HEK293 (cell line): ENCODE measurements at regions not wholly inside any gene's neighbourhood (a gene's known extent, or its start where the extent isn't known, plus 50 kb on each side); places are given as distances from the start of the nearest gene placed in this dataset.

ENCODE experiments used
- CTCF ChIA-PET: fragments of 350-600 bp; formaldehyde crosslinking; extraction: SDS; loops from one replicate; lab custom pipeline; 2021; ENCODE audit warnings: antibody characterized with exemption; lab: Yijun Ruan, JAX
- POLR2A ChIA-PET: fragments of 300-600 bp; formaldehyde crosslinking; extraction: SDS; loops from one replicate; lab custom pipeline; 2020; ENCODE audit warnings: antibody characterized with exemption, inconsistent platforms; lab: Yijun Ruan, JAX
- H3K27ac ChIP-seq: fragments of 200-500 bp; sonication (Bioruptor generic); 2 replicates; pipeline ENCODE4 v1.5.1; 2014; ENCODE audit warnings: low read depth, low read length, control low read depth, inconsistent platforms; ENCODE audit errors: extremely low read depth
- H3K36me3 ChIP-seq, 2 experiments: fragments of 200-500 bp in 1 of 2; sonication (Bioruptor generic) in 1 of 2; 1 replicate in 1 of 2; 2 replicates in 1 of 2; pipeline ENCODE4 v1.5.1; 2014 to 2017; ENCODE audit warnings: inconsistent platforms in 2 of 2, low read length in 2 of 2; ENCODE audit not compliant: control insufficient read depth in 2 of 2, insufficient read depth in 1 of 2
- H3K4me1 ChIP-seq: fragments of 200-500 bp; sonication (Bioruptor generic); 2 replicates; pipeline ENCODE4 v1.5.1; 2014; ENCODE audit warnings: mild to moderate bottlenecking, low read length, inconsistent platforms; ENCODE audit not compliant: control insufficient read depth, insufficient read depth
- H3K4me3 ChIP-seq: 2 replicates; pipeline ENCODE4 v1.5.1; 2011; ENCODE audit warnings: low read depth, mild to moderate bottlenecking, control low read depth, low read length, moderate library complexity
- H3K9me3 ChIP-seq: fragments of 200-500 bp; sonication (Bioruptor generic); 2 replicates; pipeline ENCODE4 v1.5.1; 2014; ENCODE audit warnings: low read depth, low read length, inconsistent platforms; ENCODE audit not compliant: control insufficient read depth, insufficient read depth
- KLF8 ChIP-seq: fragments of 450-650 bp; formaldehyde crosslinking; IDR thresholded peaks from 2 replicates; pipeline ENCODE4 v1.5.1; 2016; ENCODE audit warnings: missing biosample characterization, missing genetic modification characterization
- SCRT1 ChIP-seq: fragments of 450-650 bp; formaldehyde crosslinking; IDR thresholded peaks from 2 replicates; pipeline ENCODE4 v1.5.1; 2016; ENCODE audit warnings: missing biosample characterization, missing genetic modification characterization, borderline replicate concordance
- ZBTB1 ChIP-seq: fragments of 450-650 bp; formaldehyde crosslinking; IDR thresholded peaks from 2 replicates; pipeline ENCODE4 v1.5.1; 2016; ENCODE audit warnings: missing biosample characterization, missing genetic modification characterization
- ZBTB21 ChIP-seq: fragments of 450-650 bp; formaldehyde crosslinking; IDR thresholded peaks from 2 replicates; pipeline ENCODE4 v1.5.1; 2017; ENCODE audit warnings: missing biosample characterization, missing genetic modification characterization
- ZEB2 ChIP-seq: fragments of 450-650 bp; formaldehyde crosslinking; IDR thresholded peaks from 2 replicates; pipeline ENCODE4 v1.5.1; 2016; ENCODE audit warnings: missing biosample characterization, missing genetic modification characterization
- ZFHX2 ChIP-seq: fragments of 450-650 bp; formaldehyde crosslinking; conservative IDR thresholded peaks from 2 replicates; pipeline ENCODE4 v1.5.1; 2016; ENCODE audit warnings: missing biosample characterization, missing genetic modification characterization
- ZNF133 ChIP-seq: fragments of 450-650 bp; formaldehyde crosslinking; IDR thresholded peaks from 2 replicates; pipeline ENCODE4 v1.5.1; 2016; ENCODE audit warnings: missing biosample characterization, missing genetic modification characterization
- ZNF19 ChIP-seq: fragments of 450-650 bp; formaldehyde crosslinking; IDR thresholded peaks from 2 replicates; pipeline ENCODE4; 2016; ENCODE audit warnings: missing biosample characterization, missing genetic modification characterization, low read depth
- ZNF221 ChIP-seq: fragments of 450-650 bp; formaldehyde crosslinking; IDR thresholded peaks from 2 replicates; pipeline ENCODE4 v1.5.1; 2017; ENCODE audit warnings: missing biosample characterization, missing genetic modification characterization, borderline replicate concordance
- ZNF223 ChIP-seq: fragments of 450-650 bp; formaldehyde crosslinking; IDR thresholded peaks from 2 replicates; pipeline ENCODE4 v1.5.1; 2016; ENCODE audit warnings: missing biosample characterization, missing genetic modification characterization
- ZNF311 ChIP-seq: fragments of 450-650 bp; formaldehyde crosslinking; IDR thresholded peaks from 2 replicates; pipeline ENCODE4 v1.5.1; 2017; ENCODE audit warnings: missing biosample characterization, missing genetic modification characterization, borderline replicate concordance
- ZNF324 ChIP-seq: fragments of 450-650 bp; formaldehyde crosslinking; IDR thresholded peaks from 2 replicates; pipeline ENCODE4 v1.5.1; 2016; ENCODE audit warnings: missing biosample characterization, missing genetic modification characterization
- ZNF362 ChIP-seq: fragments of 450-650 bp; formaldehyde crosslinking; IDR thresholded peaks from 2 replicates; pipeline ENCODE4 v1.5.1; 2016; ENCODE audit warnings: missing biosample characterization, missing genetic modification characterization
- ZNF37A ChIP-seq: fragments of 450-650 bp; IDR thresholded peaks from 2 replicates; pipeline ENCODE4 v1.5.1; 2018; ENCODE audit warnings: missing biosample characterization, missing genetic modification characterization
- ZNF521 ChIP-seq: fragments of 450-650 bp; formaldehyde crosslinking; IDR thresholded peaks from 2 replicates; pipeline ENCODE4 v1.5.1; 2017; ENCODE audit warnings: missing biosample characterization, mild to moderate bottlenecking, missing genetic modification characterization
- ZNF530 ChIP-seq: fragments of 450-650 bp; formaldehyde crosslinking; IDR thresholded peaks from 2 replicates; pipeline ENCODE4 v1.5.1; 2016; ENCODE audit warnings: low read depth, missing biosample characterization, missing genetic modification characterization
- ZNF561 ChIP-seq: fragments of 450-650 bp; IDR thresholded peaks from 2 replicates; pipeline ENCODE4 v1.5.1; 2018; ENCODE audit warnings: missing biosample characterization, missing genetic modification characterization, borderline replicate concordance
- ZNF596 ChIP-seq: fragments of 450-650 bp; IDR thresholded peaks from 2 replicates; pipeline ENCODE4 v1.5.0; 2018; ENCODE audit warnings: missing biosample characterization, mild to moderate bottlenecking, missing genetic modification characterization, moderate library complexity
- ZNF610 ChIP-seq: fragments of 450-650 bp; formaldehyde crosslinking; IDR thresholded peaks from 2 replicates; pipeline ENCODE4 v1.5.1; 2016; ENCODE audit warnings: missing biosample characterization, missing genetic modification characterization, borderline replicate concordance
- ZNF623 ChIP-seq: fragments of 450-650 bp; formaldehyde crosslinking; IDR thresholded peaks from 2 replicates; pipeline ENCODE4 v1.5.1; 2016; ENCODE audit warnings: missing biosample characterization, missing genetic modification characterization
- ZNF677 ChIP-seq: fragments of 450-650 bp; IDR thresholded peaks from 2 replicates; pipeline ENCODE4 v1.5.0; 2018; ENCODE audit warnings: missing biosample characterization, mild to moderate bottlenecking, missing genetic modification characterization, moderate library complexity
- ZNF76 ChIP-seq: fragments of 450-650 bp; formaldehyde crosslinking; IDR thresholded peaks from 2 replicates; pipeline ENCODE4; 2016; ENCODE audit warnings: low read depth, missing biosample characterization, missing genetic modification characterization, borderline replicate concordance
- ZSCAN16 ChIP-seq: fragments of 450-650 bp; formaldehyde crosslinking; IDR thresholded peaks from 2 replicates; pipeline ENCODE4 v1.5.1; 2016; ENCODE audit warnings: missing biosample characterization, missing genetic modification characterization
- TF ChIP-seq, protein P1 (sequence below): fragments of 450-650 bp; formaldehyde crosslinking; IDR thresholded peaks from 2 replicates; pipeline ENCODE4 v1.5.1; 2017; ENCODE audit warnings: missing biosample characterization, missing genetic modification characterization
- TF ChIP-seq, protein P2 (sequence below): fragments of 450-650 bp; formaldehyde crosslinking; IDR thresholded peaks from 2 replicates; pipeline ENCODE4 v1.5.1; 2016; ENCODE audit warnings: missing biosample characterization, missing genetic modification characterization, borderline replicate concordance

DNA sequence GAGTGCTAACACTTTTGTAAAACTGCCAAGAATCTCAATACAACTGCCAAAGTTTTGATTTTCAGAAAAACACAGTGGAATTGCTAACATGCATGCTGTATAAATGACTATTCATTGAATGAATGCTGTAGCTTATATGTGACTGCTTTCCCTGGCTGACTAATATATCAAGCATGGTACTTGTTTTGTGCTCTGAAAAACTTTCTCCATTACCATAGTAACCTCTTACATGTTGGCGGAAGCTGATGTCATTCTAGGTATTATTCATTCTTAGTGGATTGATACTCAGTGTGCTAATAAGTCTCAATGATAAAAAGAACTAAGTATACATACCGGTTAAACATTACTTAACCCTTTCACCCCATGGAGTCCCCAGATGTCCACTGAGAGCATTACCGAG is 166.1 kb upstream of the MYO16 start (continued):
- no peak for TF ChIP-seq ZNF311 (tag by site-specific recombination)

- Histone ChIP-seq H3K9me3 (no peaks in the 10 kb centered on the region), H3K4me3 (no peak overlapping the region), H3K27ac (no peak overlapping the region), H3K4me1 (no peaks in the 10 kb centered on the region), H3K36me3 (no peaks in the 10 kb centered on the region)
- ChIA-PET POLR2A (no interaction called here), CTCF (no interaction called here)
- TF ChIP-seq KLF8 (tag by site-specific recombination): no peak
- no peak for TF ChIP-seq ZNF561 (tag by site-specific recombination)
- TF ChIP-seq ZBTB21: no peak
These were observed 158.5 kb upstream of the MYO16 start for GRCh38 chr13:108470921-108471320.

DNA sequence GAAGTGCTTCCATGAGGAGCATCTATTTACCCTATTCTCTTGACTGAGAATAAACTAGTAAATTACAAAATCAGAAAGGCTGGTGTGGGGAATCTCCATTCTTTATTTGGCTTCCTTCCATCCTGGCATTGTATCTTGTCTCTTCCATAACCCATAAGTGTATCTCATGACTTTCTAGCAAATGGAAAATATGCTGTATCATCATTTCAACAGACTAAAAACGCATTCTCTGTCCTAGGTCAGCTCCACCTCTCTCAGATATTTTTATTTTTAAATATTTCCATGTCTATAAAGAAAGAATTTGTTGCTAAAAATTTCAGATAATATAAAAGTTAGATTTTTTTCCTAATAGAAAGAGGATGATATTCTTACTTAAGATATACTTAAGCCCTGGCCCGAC is 154.2 kb upstream of the MYO16 start:
- TF ChIP-seq ZNF610 (tag by site-specific recombination) (no peak), ZNF530 (tag by site-specific recombination) (no peak), ZNF133 (tag by site-specific recombination) (no peak), ZFHX2 (no peak), ZBTB1 (tag by site-specific recombination) (no peak), ZNF362 (tag by site-specific recombination) (no peak), ZNF677 (no peak), ZNF221 (tag by site-specific recombination) (no peak), ZSCAN16 (no peak), ZNF76 (tag by site-specific recombination) (no peak)
- TF ChIP-seq, protein P1, sequence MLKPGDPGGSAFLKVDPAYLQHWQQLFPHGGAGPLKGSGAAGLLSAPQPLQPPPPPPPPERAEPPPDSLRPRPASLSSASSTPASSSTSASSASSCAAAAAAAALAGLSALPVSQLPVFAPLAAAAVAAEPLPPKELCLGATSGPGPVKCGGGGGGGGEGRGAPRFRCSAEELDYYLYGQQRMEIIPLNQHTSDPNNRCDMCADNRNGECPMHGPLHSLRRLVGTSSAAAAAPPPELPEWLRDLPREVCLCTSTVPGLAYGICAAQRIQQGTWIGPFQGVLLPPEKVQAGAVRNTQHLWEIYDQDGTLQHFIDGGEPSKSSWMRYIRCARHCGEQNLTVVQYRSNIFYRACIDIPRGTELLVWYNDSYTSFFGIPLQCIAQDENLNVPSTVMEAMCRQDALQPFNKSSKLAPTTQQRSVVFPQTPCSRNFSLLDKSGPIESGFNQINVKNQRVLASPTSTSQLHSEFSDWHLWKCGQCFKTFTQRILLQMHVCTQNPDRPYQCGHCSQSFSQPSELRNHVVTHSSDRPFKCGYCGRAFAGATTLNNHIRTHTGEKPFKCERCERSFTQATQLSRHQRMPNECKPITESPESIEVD (tag by site-specific recombination): no peak
- no peaks in the 10 kb centered on the region for H3K4me1 ChIP-seq
- H3K27ac ChIP-seq: no peak overlapping the region
- POLR2A ChIA-PET: no interaction called here
- H3K9me3 ChIP-seq: no peaks in the 10 kb centered on the region
- CTCF ChIA-PET: no interaction called here
- H3K36me3 ChIP-seq: no peaks in the 10 kb centered on the region
- H3K4me3 ChIP-seq: no peak overlapping the region

- H3K4me3 ChIP-seq: no peak overlapping the region
- no peaks in the 10 kb centered on the region for H3K36me3 ChIP-seq
- TF ChIP-seq ZNF19 (no peak), ZNF623 (no peak), ZNF596 (tag by site-specific recombination) (no peak), ZNF37A (tag by site-specific recombination) (no peak), SCRT1 (tag by site-specific recombination) (no peak), ZNF521 (tag by site-specific recombination) (no peak), ZNF324 (tag by site-specific recombination) (no peak), ZEB2 (tag by site-specific recombination) (no peak), ZBTB21 (no peak), ZNF223 (tag by site-specific recombination) (no peak)
- TF ChIP-seq, protein P2, sequence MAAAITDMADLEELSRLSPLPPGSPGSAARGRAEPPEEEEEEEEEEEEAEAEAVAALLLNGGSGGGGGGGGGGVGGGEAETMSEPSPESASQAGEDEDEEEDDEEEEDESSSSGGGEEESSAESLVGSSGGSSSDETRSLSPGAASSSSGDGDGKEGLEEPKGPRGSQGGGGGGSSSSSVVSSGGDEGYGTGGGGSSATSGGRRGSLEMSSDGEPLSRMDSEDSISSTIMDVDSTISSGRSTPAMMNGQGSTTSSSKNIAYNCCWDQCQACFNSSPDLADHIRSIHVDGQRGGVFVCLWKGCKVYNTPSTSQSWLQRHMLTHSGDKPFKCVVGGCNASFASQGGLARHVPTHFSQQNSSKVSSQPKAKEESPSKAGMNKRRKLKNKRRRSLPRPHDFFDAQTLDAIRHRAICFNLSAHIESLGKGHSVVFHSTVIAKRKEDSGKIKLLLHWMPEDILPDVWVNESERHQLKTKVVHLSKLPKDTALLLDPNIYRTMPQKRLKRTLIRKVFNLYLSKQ (tag by site-specific recombination): no peak
- TF ChIP-seq, all 188 proteins: peak for 0
- no peaks in the 10 kb centered on the region for H3K9me3 ChIP-seq
- POLR2A ChIA-PET: no interaction called here
- CTCF ChIA-PET: no interaction called here
- no peaks in the 10 kb centered on the region for H3K4me1 ChIP-seq
- no peak overlapping the region for H3K27ac ChIP-seq
These were observed 152.0 kb upstream of the MYO16 start for GRCh38 chr13:108477376-108477775.
